ENCODE measurements at regions not wholly inside any gene's neighbourhood (a gene's known extent, or its start where the extent isn't known, plus 50 kb on each side); places are given as distances from the start of the nearest gene placed in this dataset.
"Not testable (repeated sequence)": the region's sequence is repeated elsewhere in the genome, so short reads cannot be mapped to it uniquely, and the experiment has no call there.

DNA sequence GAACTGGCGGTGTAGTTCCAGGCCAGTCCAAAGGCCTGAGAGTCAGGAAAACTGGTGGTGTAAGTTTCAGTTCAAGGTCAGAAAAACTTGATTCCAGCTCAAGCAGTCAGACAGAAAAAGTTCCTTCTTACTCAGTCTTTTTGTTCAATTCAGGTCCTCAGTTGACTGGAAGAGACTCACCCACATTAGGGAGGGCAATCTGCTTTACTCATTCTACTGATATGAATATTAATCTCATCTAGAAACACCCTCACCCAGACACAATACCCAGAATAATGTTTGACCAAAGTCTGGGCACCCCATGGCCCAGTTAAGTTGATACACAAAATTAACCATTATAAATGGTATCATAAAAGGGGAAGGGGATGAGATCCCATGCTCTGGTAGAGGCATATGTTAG lies 50.1 kb upstream of the LTA4H start:
- DNase-seq = no peak

DNA sequence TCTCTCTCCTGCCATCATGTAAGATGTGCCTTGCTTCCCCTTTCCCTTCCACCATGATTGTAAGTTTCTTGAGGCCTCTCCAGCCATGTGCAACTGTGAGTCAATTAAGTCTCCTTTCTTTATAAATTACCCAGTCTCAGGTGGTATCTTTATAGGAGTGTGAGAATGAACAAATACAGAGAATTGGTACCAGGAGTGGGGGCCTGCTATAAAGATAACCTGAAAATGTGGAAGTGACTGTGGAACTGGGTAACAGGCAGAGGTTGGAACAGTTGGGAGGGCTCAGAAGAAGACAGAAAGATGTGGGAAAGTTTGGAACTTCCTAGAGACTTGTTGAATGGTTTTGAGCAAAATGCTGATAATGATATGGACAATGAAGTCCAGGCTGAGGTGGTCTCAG lies 50.8 kb upstream of the LTA4H start:
- DNase-seq = not testable (repeated sequence)

GRCh38 chr12:96091833-96092232 lies 56.4 kb upstream of the LTA4H start:
- no peak for DNase-seq

DNA sequence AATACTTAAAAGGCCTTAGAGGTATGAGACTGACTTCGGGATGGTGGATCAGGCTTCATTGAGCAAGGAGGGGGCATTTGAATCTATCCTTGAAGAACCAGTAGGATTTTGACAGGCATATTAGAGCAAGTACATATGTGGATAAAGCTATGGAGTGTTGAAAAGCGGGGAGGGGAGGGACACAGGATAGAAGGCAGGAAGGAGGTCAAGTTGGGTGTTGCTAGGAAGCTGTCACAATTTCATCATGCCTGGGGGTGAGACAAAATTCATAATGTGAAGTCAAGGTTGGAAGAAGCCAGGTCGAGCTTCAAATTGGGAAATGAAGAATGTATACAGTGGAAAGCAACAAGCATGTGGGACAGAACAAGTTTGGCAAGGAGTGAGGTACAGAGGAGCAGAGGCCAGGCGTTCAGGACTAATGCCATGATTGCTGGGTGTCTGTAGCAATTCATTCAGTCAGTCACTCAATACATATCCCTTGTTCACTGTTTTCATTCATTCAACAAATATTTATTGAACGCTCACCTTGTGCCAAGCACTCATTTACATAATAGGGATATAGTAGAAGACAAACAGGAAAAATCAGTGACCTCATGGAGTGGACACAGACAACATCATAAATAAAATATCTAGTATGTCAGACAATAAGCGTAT lies 58.3 kb upstream of the LTA4H start:
- DNase-seq = no peak

DNA sequence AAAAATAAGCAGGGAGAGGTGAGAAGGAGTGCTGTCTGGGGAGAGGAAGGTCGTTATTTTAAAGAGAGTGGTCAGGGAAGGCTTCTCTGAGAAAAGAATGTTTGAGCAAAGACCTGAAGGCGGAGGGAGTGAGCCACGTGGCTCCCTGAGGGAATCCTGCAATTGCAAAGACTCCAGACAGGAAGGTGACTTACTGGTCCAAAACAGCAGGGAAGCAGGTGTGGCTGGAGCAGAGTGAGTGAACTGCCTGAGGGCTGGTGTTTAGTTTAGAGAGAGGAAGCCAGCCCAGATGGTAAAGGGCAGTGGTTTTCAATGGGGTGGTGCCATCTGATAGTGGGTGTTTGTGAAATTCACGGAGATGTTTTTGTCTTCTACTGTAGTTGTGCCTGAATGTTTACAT lies 58.8 kb upstream of the LTA4H start:
- no peak for DNase-seq

DNA sequence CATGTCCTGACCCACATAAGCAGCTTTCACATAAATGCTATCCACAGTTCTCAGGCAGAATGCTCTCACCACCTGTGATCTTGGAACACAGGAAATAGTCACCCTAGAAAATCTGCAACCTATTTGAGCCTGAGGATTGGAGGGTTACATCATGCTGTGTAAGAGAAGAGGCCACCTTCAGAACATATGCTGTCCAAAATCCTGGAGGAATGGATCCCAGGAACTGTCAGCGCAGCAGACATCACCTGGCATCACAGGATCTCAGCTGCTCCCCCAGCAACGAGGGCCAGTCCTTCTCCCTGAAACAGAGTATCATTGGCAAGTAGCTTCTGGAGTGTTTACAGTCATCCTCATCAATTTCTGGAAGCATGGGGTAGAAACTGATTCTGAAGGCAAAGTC lies 63.2 kb upstream of the LTA4H start:
- DNase-seq = no peak

- no peak for DNase-seq
Observed at GRCh38 chr12:96099421-96099820, 64.0 kb upstream of the LTA4H start.

DNA sequence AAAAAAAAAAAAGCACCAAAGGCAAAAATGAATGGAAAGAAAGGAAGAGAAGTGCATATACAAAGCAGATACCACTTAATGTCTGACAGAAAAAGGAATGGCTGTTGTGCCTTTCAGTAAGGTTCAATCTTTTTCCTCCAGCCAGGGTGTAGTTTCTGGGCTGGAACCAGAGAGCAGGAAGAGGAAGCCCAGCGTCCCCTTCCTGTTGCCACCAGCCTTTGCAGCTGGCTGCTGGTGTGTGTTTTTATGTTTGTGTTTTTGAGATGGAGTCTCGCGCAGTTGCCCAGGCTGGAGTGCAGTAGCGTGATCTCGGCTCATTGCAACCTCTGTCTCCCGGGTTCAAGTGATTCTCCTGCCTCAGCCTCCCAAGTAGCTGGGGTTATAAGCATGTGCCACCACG lies 64.6 kb upstream of the LTA4H start:
- DNase-seq = no peak

GRCh38 chr12:96101806-96102205 lies 66.4 kb upstream of the LTA4H start:
- DNase-seq = no peak

DNA sequence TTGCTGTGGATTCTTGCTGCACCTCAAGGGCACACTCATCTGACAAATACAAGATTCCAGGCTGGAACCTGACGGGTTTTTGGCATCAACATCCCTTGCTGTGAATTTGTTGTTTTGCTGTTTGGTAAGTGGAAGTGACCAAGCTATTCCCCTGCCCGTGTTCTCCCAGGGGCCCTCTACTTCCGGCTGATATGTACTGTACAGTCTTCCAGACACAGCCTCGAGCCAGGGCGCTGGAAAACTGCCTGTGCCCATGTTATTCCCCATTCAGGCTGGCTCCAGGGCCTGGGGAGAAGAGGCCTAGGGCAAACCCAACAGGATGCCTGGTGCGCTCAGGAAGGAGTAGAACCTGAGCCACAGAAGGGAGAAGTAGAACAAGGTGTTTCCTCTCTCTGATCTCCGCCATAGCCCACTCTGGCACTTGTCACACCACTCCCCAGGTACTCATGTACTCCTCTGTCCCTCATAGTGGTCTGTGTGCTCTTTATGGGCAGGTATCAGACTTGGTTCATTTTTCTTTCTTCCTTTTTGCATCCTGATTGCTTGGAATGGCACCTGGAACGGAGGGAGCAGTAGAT lies 67.8 kb upstream of the LTA4H start:
- no peak for DNase-seq

DNA sequence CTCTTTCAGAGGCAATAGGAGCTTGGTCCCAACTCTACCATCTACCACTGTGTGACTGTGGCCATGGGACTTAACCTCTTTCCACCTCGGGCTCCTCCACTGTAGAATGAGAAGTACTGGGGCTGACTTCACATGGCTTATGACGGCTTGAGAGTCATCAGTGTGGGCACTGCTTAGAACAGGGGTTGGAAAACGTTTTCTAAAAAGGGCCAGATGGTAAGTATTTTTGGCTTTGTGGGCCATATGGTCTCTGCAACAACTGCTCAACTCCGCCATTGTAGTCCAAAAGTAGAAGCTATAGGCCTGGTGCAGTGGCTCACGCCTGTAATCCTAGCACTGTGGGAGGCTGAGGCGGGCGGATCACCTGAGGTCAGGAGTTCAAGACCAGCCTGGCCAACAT lies 69.2 kb upstream of the LTA4H start:
- DNase-seq = peak; percentile 88

DNA sequence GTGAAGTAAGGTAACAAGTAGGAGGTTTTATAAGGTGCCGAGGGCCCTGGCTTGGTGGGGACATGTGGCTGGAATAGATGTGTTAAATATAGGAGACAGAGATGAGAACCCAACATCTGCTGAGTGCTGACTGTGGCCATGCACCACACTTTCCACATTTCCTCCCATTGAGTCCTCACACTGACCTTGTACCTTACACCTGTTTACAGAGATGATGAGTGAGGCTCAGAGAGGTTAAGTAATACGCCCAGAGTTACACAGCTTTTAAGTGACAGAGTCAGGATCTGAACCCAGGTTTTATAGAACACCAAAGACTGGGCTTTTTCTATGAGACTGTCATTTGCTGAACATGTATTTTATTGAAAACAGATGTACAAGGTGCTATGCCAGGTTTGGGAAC lies 70.8 kb upstream of the LTA4H start:
- no peak for DNase-seq

GRCh38 chr12:96107236-96107635 lies 71.8 kb upstream of the LTA4H start:
- DNase-seq = no peak

GRCh38 chr12:96108321-96108720 lies 72.9 kb upstream of the LTA4H start:
- no peak for DNase-seq

DNA sequence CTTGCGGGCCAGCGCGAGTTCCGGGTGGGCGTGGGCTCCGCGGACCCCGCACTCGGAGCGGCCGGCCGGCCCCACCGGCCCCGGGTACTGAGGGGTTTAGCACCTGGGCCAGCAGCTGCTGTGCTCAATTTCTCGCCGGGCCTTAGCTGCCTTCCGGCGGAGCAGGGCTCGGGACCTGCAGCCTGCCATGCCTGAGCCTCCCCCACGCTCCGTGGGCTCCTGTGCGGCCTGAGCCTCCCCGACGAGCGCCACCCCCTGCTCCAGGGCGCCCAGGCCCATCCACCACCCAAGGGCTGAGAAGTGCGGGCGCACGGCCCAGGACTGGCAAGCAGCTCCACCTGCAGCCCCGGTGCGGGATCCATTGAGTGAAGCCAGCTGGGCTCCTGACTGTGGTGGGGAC lies 73.6 kb upstream of the LTA4H start:
- DNase-seq = not testable (repeated sequence)

- DNase-seq = no peak
Observed at GRCh38 chr12:96112733-96113132, 77.3 kb upstream of the LTA4H start.

DNA sequence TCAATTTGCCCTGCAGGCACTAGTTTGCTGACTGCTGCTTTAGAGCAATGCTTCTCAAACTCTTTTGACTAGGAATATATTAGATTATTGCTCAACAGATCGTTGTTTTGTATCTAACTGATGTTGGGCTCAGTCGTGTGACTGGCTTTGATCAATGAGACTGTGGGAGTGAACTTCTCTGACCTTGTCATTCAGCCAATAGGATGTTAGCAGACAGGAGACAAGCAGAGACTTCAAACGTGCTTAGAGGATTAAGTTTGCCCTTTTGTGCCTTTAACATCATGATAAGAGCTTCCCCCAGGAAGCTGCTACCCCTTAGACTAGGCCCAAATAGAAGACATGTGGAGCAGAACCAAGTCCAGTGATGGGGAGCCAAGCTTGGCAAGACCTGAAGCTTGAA lies 76.7 kb upstream of the ELK3 start:
- DNase-seq = no peak

GRCh38 chr12:96120359-96121100 lies 73.6 kb upstream of the ELK3 start:
- no peak for DNase-seq

DNA sequence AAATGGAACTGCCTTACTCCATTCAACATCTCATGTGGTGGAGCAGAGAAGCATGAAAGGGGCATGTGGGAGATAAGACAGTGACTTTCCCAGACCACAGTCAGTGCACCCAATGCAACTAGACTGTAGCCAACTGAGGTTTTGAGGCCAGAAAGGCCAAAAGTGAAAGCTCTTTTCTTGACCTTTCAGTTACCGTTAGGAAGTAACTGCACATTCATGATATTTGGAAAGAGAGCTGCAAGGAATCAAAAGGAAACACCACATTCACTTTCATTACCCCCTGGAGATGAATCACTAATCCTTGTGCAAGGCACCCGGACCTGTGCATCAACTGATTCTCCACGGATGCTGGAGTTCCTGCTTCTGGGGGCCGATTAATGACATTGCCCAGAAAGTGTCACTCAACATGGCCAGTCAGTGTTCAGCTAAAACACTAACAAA lies 72.9 kb upstream of the ELK3 start:
- DNase-seq = no peak

- not testable (repeated sequence) for DNase-seq
Observed at GRCh38 chr12:96128292-96128691, 65.9 kb upstream of the ELK3 start.

- no peak for DNase-seq
Observed at GRCh38 chr12:96130396-96131059, 63.6 kb upstream of the ELK3 start.

- DNase-seq = no peak
Observed at GRCh38 chr12:96131230-96131788, 62.9 kb upstream of the ELK3 start.

DNA sequence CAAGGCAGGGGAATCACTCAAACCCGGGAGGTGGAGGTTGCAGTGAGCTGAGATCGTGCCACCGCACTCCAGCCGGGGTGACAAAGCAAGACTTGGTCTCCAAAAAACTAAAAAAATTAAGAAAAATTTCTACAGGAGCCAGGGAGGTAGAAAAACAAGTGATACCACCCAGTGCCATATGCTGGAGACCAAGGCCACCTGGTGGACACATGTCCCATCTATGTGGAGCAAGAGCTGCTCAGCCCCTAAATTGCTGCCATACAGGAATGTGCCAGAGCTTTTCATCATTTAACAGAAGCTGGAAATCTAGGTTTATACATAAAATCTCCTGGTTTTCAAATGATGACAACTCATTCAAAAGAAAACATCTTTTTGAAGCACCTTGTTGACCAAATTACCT lies 61.4 kb upstream of the ELK3 start:
- peak; percentile 31 for DNase-seq

DNA sequence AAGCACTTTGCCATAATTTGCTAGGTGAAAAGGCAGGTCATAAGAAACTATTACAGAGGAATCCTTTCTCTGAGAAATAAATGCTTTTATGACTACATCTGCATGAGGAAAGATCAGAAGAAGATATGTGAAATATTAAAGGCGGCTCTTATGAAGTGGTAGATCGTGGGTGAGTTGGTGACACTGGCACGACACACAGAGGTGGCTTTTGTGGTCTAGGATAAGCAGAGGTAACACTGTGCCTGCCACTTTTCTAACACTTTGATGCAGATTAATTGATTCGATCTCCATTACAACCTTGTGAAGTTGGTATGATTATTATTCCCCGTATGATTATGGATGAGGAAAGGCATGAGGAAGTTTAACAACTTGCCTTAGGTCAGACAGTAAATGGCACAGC lies 60.0 kb upstream of the ELK3 start:
- no peak for DNase-seq

Measured in NCI-H1694 (cell line).